NCI-H1417 (cell line): ENCODE measurements at regions not wholly inside any gene's neighbourhood (a gene's known extent, or its start where the extent isn't known, plus 50 kb on each side); places are given as distances from the start of the nearest gene placed in this dataset.

ENCODE experiments used
- DNase-seq, 3 experiments: peaks; one replicate each; lab custom pipeline; 2025; lab: John Stamatoyannopoulos, UW

- DNase-seq = no peak
Observed at GRCh38 chr2:830419-831224, 120.0 kb upstream of the SNTG2 start.

DNA sequence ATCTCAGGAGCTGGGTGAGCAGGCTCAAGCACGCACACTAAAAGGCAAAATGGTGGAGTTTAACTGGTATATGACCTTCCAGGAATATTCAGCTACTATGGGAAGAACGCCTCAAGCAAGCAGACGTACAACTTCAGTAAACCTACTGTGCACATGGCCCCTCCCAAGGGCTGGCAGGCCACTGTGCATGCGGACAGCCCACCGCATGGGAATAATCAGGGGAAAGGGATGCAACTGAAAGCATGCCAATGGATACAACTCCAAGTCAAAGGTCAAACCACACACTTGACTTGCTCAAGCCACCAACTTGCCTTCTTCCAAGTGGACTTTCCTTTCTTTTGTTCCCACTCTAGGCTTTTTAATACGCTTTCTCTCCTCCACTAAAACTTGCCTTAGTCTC lies 121.6 kb upstream of the SNTG2 start:
- no peak for DNase-seq

DNA sequence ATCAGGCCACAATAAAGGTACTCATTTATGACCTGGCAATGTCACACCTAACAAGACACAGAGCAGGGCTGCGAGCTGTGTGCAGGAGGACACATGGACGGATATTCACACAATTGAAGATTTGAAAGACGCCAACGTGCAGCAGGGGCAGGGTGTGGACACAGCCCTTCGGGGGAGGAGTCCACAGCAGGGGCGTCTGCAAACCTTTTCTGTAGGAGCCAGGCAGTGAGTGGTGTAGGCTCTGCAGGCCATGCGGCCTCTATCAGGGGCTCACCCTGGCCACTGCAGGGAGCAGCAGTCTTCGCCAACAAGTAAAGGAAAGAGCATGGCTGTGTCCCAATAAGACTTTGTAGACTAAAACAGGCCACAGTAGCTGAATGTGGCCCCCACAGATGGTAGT lies 125.7 kb upstream of the SNTG2 start:
- DNase-seq = no peak

GRCh38 chr2:824524-824923 lies 126.1 kb upstream of the SNTG2 start:
- DNase-seq = no peak

- no peak for DNase-seq
Observed at GRCh38 chr2:821546-821945, 129.1 kb upstream of the SNTG2 start.

- no peak for DNase-seq
Observed at GRCh38 chr2:819601-820000, 131.0 kb upstream of the SNTG2 start.

DNA sequence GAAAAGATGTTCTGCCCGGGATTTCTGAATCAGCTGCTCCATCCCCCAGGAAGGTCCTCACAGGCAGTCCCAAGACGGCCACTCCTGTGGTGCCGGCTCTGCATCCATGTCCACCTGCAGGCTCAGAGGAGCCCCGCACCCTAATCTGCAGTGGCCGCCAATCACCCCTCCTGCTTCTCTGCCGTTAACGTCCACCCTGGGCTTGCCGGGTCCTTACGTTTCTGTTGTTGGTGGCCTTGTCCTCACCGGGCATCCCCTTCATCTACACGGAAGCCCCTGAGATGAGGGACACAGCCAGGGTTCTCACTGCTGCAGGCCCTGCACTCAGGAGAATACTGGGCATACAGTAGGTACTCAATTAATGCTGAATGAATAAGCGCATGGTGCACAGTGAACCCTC lies 131.5 kb upstream of the SNTG2 start:
- DNase-seq = no peak

GRCh38 chr2:817336-818015 lies 133.2 kb upstream of the SNTG2 start:
- DNase-seq = no peak

DNA sequence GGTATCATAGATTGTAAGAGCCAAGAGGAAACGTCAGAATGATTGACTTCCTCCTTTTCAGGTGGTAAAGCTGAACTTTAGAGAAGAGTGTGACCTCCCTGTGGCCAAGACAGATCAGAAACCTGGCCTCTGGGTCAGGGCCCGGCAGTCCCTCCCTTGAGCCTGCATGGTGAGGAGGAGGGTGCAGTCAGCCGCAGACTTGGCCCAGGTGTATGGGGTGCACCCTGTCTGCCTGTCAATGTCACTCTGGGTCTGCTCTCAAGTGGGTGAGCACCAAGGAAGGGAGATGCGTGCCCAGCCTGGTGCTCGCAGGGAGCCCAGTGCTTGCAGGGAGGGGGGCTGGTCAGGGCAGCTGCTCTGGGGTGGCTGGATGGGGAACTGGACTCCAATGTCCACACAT lies 134.4 kb upstream of the SNTG2 start:
- DNase-seq = no peak

- DNase-seq = peak in 1 of 3 experiments; percentile 20
Observed at GRCh38 chr2:810397-810796, 133.2 kb upstream of the TMEM18 start.

DNA sequence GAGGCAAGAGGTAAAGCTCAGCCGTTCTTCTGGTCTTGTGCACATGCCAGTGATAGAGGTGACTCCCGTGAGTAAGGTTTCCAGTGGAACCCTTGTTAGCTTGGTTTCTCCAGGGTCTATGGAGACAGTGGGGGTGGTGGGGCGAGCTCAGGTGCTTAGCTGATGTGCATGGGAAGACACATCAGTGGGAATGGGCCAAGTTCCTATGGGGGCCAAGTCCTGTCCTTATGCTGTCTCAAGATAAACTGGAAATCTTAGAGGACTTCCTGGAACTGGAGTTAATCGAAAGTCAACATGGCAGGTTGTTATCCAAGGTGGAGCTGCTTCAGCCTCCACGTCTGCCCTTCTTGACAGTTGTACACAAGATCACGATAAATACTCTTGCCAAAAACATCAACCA lies 130.1 kb upstream of the TMEM18 start:
- no peak for DNase-seq

- DNase-seq = no peak
Observed at GRCh38 chr2:805664-806063, 128.5 kb upstream of the TMEM18 start.

- no peak for DNase-seq
Observed at GRCh38 chr2:797993-798392, 120.8 kb upstream of the TMEM18 start.

DNA sequence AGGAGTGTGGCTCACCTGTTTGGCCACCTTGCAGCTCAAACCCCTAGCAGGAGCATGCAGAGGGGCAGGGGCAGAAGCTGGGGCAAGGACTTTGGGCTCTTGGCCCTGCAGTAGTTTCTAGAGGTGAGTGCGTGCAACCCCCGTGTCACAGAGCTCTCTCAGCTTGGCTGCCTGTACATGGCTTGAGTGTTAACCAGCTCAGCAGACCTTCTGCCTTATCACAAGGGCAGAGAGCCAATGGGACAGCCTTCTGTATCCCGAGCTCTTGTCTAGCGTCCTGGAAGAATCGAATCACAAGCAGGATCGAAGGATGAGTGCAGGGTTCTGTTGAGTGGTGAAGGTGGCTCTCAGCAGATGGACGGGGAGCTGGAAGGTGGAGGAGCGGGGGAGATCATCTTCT lies 120.3 kb upstream of the TMEM18 start:
- no peak for DNase-seq

GRCh38 chr2:796141-796985 lies 119.2 kb upstream of the TMEM18 start:
- DNase-seq = no peak

GRCh38 chr2:795531-796041 lies 118.4 kb upstream of the TMEM18 start:
- no peak for DNase-seq

- no peak for DNase-seq
Observed at GRCh38 chr2:794554-795241, 117.5 kb upstream of the TMEM18 start.

GRCh38 chr2:793236-793635 lies 116.0 kb upstream of the TMEM18 start:
- no peak for DNase-seq

- DNase-seq = no peak
Observed at GRCh38 chr2:792687-793086, 115.5 kb upstream of the TMEM18 start.

DNA sequence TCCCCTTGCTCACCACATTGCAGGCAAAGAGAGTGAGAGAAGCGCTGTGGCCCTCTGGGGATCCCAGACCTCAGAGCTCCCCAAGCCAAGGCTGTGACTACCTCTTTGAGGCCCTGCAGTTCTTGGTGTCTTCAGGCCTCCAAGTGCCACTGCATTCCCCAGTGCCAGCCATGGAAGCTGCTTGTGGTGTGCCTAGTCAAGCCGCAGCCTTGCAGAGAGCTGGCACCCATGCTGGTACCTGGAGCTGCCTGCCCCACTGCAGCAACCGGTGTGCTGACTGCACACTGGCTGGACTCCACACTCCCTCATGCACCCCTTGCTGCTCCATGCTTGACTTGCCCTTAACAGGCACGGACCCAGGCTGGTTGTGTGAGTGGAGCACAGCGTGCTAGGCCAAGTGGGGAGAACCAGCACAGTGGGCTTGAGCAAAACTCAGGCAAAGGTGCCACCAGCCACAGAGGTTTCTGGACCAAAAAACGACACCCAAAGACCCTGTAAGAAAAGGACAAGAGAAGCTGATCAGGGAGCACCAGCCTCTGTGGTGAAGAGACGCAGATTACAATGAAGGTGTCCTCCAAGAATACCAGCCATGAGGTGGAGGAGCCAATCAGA lies 113.5 kb upstream of the TMEM18 start:
- no peak for DNase-seq

- no peak for DNase-seq
Observed at GRCh38 chr2:790081-790480, 112.9 kb upstream of the TMEM18 start.

DNA sequence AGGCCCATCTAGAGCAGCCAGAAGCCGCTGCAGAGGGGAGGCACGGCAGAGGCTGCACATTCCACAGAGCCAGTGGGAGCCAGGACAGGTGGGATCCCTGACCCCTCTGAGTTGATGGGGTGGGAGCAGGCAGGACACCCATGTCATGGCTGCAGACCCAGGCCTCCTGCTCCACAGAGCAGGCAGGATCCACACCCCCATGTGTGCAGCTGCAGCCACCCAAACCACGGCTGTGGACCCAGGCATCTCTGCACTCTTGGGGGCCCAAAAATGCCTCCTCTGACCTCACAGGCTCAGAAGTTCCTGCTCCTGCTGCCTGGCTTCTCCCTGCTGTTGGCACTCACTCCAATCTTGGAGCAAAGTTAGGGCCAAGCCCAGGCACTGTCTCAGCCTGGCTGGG lies 112.3 kb upstream of the TMEM18 start:
- no peak for DNase-seq
